Thyroid gland (tissue), 4 donors: ENCODE measurements at regions not wholly inside any gene's neighbourhood (a gene's known extent, or its start where the extent isn't known, plus 50 kb on each side); places are given as distances from the start of the nearest gene placed in this dataset.
A peak's percentile ranks its signal among the peaks of the same experiment; 100 is the strongest.

ENCODE experiments used
- DNase-seq, 2 donors: peaks; one replicate each; pipeline ENCODE4 v3.0.0-alpha.2; 2019
- H3K27ac ChIP-seq, 3 donors: fragments of 200-600 bp; sonication (generic); 1 replicate in 2 of 3; 2 replicates in 1 of 3; pipeline ENCODE4 v1.5.1; 2016 to 2019; ENCODE audit warnings: mild to moderate bottlenecking in 1 of 3, moderate library complexity in 1 of 3
- H3K27me3 ChIP-seq: fragments of 200-600 bp; sonication (generic); one replicate; pipeline ENCODE4 v1.5.1; 2019
- H3K36me3 ChIP-seq, 2 donors: fragments of 200-600 bp; sonication (generic); one replicate each; pipeline ENCODE4 v1.5.1; 2016 to 2019
- H3K4me1 ChIP-seq, 2 donors: fragments of 200-600 bp; sonication (generic); one replicate each; pipeline ENCODE4 v1.5.1; 2017 to 2019
- H3K4me3 ChIP-seq, 3 donors: fragments of 200-600 bp; sonication (generic); replicated peaks in 1 of 3; 1 replicate in 2 of 3; 2 replicates in 1 of 3; pipeline ENCODE4 v1.5.1; 2016; ENCODE audit warnings: mild to moderate bottlenecking in 1 of 3
- H3K9me3 ChIP-seq: fragments of 200-600 bp; sonication (generic); one replicate; pipeline ENCODE4 v1.5.1; 2017
- POLR2A ChIP-seq, 2 donors: fragments of 450-650 bp; IDR thresholded peaks; one replicate each; pipeline ENCODE4 v1.6.1; 2017; ENCODE audit warnings: antibody characterized with exemption in 2 of 2, mild to moderate bottlenecking in 2 of 2, moderate library complexity in 1 of 2
- WGBS, 2 donors: methylation state at CpG; one replicate each; pipeline ENCODE4 v1.1.5; 2017; 5-methylcytosine and 5-hydroxymethylcytosine counted together
- intact Hi-C: fragments of 100-400 bp; cut with DNase I; formaldehyde crosslinking; loops from one replicate; pipeline ENCODE4 v1.15.1; 2023
- TF ChIP-seq, protein P1 (sequence below), 6 experiments: fragments of 200-600 bp in 3 of 6; fragments of 450-650 bp in 3 of 6; sonication (generic) in 3 of 6; IDR thresholded peaks; one replicate each; pipeline ENCODE4 v1.5.1; 2016 to 2019; ENCODE audit warnings: antibody characterized with exemption in 6 of 6, mild to moderate bottlenecking in 2 of 6, inconsistent platforms in 1 of 6, moderate library complexity in 1 of 6

DNA sequence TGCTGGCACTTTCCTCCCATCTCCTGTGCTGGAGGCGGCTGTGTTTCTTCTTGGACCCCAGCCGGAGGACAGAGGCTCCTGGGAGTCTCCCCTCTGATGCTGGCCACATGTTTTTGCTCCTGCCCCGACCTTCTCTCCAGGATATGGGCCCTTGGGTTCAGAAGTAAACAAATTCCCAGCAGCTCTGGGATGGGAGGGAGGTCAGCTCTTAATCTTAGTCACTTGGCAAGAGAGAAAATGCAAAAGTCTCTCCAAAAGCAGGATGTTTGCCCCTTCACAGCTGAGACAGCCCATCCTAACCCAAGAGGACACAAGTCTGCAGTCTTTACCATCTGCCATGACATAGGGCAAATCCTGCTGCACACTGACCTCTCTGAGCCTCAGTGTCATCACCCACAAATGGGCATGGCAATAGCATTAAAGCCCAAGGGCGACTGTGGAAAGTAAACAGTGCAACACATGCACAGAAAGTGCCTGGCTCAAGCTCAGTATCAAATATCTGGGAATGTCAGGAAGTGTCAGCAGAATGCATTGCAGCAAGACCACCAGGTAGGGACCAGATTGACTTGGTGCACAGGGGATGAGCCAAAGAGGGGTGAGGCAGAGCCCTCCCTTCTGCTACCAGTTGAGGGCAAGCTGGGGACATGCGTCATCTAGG is 117.0 kb upstream of the CXCL14 start:
- no peaks in the 10 kb centered on the region for H3K27me3 ChIP-seq
- intact Hi-C loops, result no loop called here
- DNase-seq, result no peak
- H3K4me3 ChIP-seq, result no peak overlapping the region
- peaks cover 16 to 35% of the 10 kb centered on the region in 2 donors for H3K4me1 ChIP-seq
- no peaks in the 10 kb centered on the region for H3K9me3 ChIP-seq
- no peaks in the 10 kb centered on the region for H3K36me3 ChIP-seq
- no peak overlapping the region for H3K27ac ChIP-seq
- TF ChIP-seq, protein P1, sequence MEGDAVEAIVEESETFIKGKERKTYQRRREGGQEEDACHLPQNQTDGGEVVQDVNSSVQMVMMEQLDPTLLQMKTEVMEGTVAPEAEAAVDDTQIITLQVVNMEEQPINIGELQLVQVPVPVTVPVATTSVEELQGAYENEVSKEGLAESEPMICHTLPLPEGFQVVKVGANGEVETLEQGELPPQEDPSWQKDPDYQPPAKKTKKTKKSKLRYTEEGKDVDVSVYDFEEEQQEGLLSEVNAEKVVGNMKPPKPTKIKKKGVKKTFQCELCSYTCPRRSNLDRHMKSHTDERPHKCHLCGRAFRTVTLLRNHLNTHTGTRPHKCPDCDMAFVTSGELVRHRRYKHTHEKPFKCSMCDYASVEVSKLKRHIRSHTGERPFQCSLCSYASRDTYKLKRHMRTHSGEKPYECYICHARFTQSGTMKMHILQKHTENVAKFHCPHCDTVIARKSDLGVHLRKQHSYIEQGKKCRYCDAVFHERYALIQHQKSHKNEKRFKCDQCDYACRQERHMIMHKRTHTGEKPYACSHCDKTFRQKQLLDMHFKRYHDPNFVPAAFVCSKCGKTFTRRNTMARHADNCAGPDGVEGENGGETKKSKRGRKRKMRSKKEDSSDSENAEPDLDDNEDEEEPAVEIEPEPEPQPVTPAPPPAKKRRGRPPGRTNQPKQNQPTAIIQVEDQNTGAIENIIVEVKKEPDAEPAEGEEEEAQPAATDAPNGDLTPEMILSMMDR (IDR thresholded peaks at IDR 0.05), result no peak
- no peak for TF ChIP-seq POLR2A (IDR thresholded peaks at IDR 0.05)
- WGBS, 2 donors, result 69 to 71% methylated on average over 4 to 5 of the region's 5 CpGs

DNA sequence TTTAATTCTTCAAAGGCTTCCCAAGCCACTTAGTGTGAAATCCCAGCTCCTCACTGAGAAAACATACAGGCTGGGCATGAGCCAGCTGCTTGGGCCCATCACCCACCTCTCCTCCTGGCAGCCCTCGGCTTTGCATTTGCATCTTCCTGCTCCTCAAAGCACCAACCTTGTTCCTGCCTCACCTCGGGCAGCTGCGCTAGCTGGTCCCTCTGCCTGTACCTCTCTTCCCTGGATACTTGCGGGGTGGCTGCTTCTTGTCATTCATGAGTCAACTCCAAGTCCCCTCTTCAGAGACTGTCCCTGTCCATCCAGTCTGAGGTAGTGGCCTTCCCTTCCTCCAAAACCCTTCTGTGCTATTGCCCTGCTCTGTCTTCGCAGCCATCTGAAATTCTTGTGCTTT is 116.1 kb upstream of the CXCL14 start:
- intact Hi-C loops, result no loop called here
- 74 to 77% methylated on average over 5 of the region's 5 CpGs for WGBS, 2 donors
- Histone ChIP-seq H3K9me3 (no peaks in the 10 kb centered on the region), H3K27ac (no peak overlapping the region), H3K4me1 (peaks cover 16 to 35% of the 10 kb centered on the region in 2 donors), H3K4me3 (no peak overlapping the region), H3K27me3 (no peaks in the 10 kb centered on the region), H3K36me3 (no peaks in the 10 kb centered on the region)
- DNase-seq, result no peak
- no peak for TF ChIP-seq POLR2A (IDR thresholded peaks at IDR 0.05)
- TF ChIP-seq, protein P1 (IDR thresholded peaks at IDR 0.05), result no peak

DNA sequence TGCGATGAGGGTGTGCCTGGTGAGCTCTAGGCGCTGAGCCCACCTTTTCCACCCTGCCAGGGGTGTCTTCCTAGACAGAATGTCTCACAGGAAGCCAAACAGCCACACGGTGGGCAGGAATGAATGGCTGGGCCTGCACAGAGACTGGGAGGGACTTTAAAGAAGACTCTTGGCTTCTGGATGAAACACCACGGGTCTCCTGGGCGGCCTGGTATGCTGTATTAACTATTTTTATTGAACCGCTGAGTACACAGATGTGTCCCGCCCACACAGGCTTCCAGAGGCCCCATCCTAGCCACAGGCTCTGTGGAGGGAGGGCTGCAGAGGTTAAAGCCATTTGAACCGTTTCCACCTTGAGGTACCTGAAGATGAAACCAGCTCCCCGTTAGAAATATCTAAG is 115.2 kb upstream of the CXCL14 start:
- TF ChIP-seq POLR2A (IDR thresholded peaks at IDR 0.05), result no peak
- TF ChIP-seq, protein P1 (IDR thresholded peaks at IDR 0.05), result no peak
- peak in 1 of 2 donors; percentile 14 for DNase-seq
- Histone ChIP-seq H3K9me3 (no peaks in the 10 kb centered on the region), H3K4me3 (no peak overlapping the region), H3K36me3 (no peaks in the 10 kb centered on the region), H3K27me3 (no peaks in the 10 kb centered on the region), H3K4me1 (peaks cover 16 to 35% of the 10 kb centered on the region in 2 donors), H3K27ac (no peak overlapping the region)
- intact Hi-C loops, result no loop called here
- 54 to 61% methylated on average over 9 of the region's 9 CpGs for WGBS, 2 donors

DNA sequence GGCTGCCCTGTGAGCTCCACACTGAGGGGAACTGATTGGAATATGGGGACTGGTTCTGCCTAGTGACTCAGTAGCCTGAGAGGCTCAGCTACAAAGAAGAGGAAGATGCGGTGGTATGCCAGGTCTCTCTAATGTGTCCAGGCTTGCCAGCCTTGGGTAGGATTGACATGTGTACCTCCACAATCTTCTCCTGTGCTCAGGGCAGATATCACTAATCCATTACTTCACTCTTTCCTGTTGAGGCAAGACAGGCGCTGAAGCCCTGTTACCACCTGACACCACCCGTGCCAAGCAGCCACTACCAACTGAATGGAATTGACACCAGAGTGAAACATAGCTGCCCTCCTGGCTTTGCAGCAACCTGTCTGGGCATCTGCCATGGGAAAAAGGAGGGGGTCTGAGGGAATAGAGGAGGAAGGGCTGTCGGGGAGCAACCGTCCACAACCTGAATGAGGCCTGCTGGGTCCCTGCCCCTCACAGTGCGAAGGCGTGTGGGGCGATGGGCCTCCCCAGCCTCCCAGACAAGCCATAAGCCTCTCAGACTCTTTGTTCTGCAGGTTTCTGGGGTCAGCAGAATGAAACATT is 114.7 kb upstream of the CXCL14 start:
- TF ChIP-seq, protein P1 (IDR thresholded peaks at IDR 0.05), result no peak
- TF ChIP-seq POLR2A (IDR thresholded peaks at IDR 0.05), result no peak
- intact Hi-C loops, result no loop called here
- H3K36me3 ChIP-seq, result no peaks in the 10 kb centered on the region
- no peaks in the 10 kb centered on the region for H3K9me3 ChIP-seq
- 68 to 83% methylated on average over 8 of the region's 8 CpGs for WGBS, 2 donors
- no peak for DNase-seq
- H3K4me1 ChIP-seq, result peaks cover 16 to 35% of the 10 kb centered on the region in 2 donors
- no peaks in the 10 kb centered on the region for H3K27me3 ChIP-seq
- H3K27ac ChIP-seq, result no peak overlapping the region
- H3K4me3 ChIP-seq, result no peak overlapping the region

DNA sequence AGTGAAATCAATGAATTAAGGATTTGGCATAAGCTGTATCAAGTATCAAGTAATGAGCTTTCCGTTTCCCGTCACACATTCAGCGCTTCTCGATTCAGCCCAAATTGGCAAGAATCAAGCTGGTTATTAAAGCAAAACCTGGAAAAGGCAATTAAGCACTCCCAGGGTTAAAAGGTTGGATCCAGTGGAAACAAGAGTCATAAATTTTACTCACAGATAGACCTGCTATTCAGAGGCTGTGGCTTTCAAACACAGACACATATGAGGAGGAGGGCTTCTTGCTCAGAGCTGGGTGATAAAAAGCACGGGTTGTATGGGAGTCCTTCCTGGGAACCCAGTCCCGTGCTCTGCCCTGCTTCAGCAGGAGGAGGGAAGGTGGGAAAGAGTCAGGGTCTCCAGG is 112.3 kb upstream of the CXCL14 start:
- no peak overlapping the region for H3K4me3 ChIP-seq
- 72 to 84% methylated on average over 6 of the region's 6 CpGs for WGBS, 2 donors
- no peaks in the 10 kb centered on the region for H3K36me3 ChIP-seq
- H3K9me3 ChIP-seq, result no peaks in the 10 kb centered on the region
- H3K27ac ChIP-seq, result no peak overlapping the region
- peaks cover 8 to 15% of the 10 kb centered on the region in 2 donors for H3K4me1 ChIP-seq
- TF ChIP-seq POLR2A (IDR thresholded peaks at IDR 0.05), result no peak
- TF ChIP-seq, protein P1 (IDR thresholded peaks at IDR 0.05), result no peak
- no peak for DNase-seq
- no peaks in the 10 kb centered on the region for H3K27me3 ChIP-seq
- intact Hi-C loops, result no loop called here
